ENCODE measurements at regions not wholly inside any gene's neighbourhood (a gene's known extent, or its start where the extent isn't known, plus 50 kb on each side); places are given as distances from the start of the nearest gene placed in this dataset.

DNA sequence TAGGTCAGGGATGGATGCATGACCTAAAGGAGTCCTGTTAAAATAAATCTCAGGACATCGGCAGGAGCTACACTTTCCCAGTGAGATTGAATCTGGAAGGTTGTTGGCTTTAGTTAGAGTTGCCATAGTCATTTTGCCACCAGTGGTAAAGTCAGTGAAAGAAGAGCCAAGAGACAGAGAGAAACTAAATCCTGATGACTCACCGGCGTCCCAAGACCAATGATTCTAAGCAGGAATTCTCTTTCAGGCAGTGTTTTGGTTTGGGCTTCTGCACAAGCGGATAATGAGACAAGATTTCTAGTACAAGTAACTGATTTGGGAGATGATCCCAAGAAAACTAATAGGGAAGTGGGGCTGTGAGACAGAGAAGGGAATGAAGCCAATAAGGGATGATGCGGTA, 88.8 kb upstream of the ETS2 start:
- Histone ChIP-seq H3K79me2 (ENCODE audit: insufficient read depth, low read length) (no peaks in the 10 kb centered on the region), H3K4me1 (ENCODE audit: insufficient read depth, low read length) (peaks cover 31% of the 10 kb centered on the region), H2AFZ (ENCODE audit: low read depth, low read length) (no peak overlapping the region), H3K27ac (ENCODE audit: low read length) (no peak overlapping the region), H3K36me3 (ENCODE audit: insufficient read depth, low read length) (no peaks in the 10 kb centered on the region), H3K4me2 (ENCODE audit: insufficient read depth, low read length) (no peak overlapping the region), H4K20me1 (ENCODE audit: insufficient read depth, low read length) (no peaks in the 10 kb centered on the region), H3K27me3 (ENCODE audit: insufficient read depth, low read length, poor library complexity) (no peaks in the 10 kb centered on the region), H3K9ac (ENCODE audit: low read depth, low read length) (no peak overlapping the region), H3K9me3 (ENCODE audit: insufficient read depth, low read length, severe bottlenecking) (no peaks in the 10 kb centered on the region), H3K4me3 (ENCODE audit: low read depth in 1 of 2, low read length in 2 of 2) (no peak overlapping the region)
- ATAC-seq (ENCODE audit: insufficient read depth, low read depth) = no peak
- TF ChIP-seq, protein P1, sequence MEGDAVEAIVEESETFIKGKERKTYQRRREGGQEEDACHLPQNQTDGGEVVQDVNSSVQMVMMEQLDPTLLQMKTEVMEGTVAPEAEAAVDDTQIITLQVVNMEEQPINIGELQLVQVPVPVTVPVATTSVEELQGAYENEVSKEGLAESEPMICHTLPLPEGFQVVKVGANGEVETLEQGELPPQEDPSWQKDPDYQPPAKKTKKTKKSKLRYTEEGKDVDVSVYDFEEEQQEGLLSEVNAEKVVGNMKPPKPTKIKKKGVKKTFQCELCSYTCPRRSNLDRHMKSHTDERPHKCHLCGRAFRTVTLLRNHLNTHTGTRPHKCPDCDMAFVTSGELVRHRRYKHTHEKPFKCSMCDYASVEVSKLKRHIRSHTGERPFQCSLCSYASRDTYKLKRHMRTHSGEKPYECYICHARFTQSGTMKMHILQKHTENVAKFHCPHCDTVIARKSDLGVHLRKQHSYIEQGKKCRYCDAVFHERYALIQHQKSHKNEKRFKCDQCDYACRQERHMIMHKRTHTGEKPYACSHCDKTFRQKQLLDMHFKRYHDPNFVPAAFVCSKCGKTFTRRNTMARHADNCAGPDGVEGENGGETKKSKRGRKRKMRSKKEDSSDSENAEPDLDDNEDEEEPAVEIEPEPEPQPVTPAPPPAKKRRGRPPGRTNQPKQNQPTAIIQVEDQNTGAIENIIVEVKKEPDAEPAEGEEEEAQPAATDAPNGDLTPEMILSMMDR (IDR thresholded peaks at IDR 0.05; ENCODE audit: borderline replicate concordance, extremely low read depth, low read length, poor library complexity, severe bottlenecking) = no peak
- no peak for TF ChIP-seq EZH2 (IDR thresholded peaks at IDR 0.05; ENCODE audit: borderline replicate concordance, low read depth, low read length, severe bottlenecking)
- DNase-seq = no peak

DNA sequence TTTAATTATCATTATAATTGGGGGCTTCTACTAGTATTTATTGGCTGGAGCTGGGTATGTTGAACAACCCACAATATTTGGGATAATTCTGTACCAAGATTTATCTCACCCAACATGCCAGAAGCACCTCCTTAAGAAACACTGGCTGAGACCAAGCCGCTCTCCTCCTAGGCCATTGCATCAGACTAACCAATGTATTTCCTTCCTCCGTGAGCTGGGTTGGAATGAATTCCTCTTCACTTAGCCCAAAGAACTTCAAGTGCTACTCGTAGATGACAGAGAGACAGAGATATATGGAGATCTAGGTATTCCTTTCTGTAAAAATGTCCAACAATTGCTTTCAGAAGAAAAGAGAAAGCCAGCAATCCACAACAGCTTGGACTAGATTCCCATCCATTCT, 87.2 kb upstream of the ETS2 start:
- ATAC-seq (ENCODE audit: insufficient read depth, low read depth) (no peak), DNase-seq (no peak)
- Histone ChIP-seq H3K27me3 (ENCODE audit: insufficient read depth, low read length, poor library complexity) (no peaks in the 10 kb centered on the region), H3K4me3 (ENCODE audit: low read depth in 1 of 2, low read length in 2 of 2) (no peak overlapping the region), H3K4me2 (ENCODE audit: insufficient read depth, low read length) (no peak overlapping the region), H3K79me2 (ENCODE audit: insufficient read depth, low read length) (no peaks in the 10 kb centered on the region), H3K4me1 (ENCODE audit: insufficient read depth, low read length) (peaks cover 42% of the 10 kb centered on the region), H3K36me3 (ENCODE audit: insufficient read depth, low read length) (no peaks in the 10 kb centered on the region), H3K9ac (ENCODE audit: low read depth, low read length) (no peak overlapping the region), H2AFZ (ENCODE audit: low read depth, low read length) (no peak overlapping the region), H4K20me1 (ENCODE audit: insufficient read depth, low read length) (no peaks in the 10 kb centered on the region), H3K9me3 (ENCODE audit: insufficient read depth, low read length, severe bottlenecking) (no peaks in the 10 kb centered on the region), H3K27ac (ENCODE audit: low read length) (no peak overlapping the region)
- TF ChIP-seq EZH2 (IDR thresholded peaks at IDR 0.05; ENCODE audit: borderline replicate concordance, low read depth, low read length, severe bottlenecking) = no peak
- TF ChIP-seq, protein P1 (IDR thresholded peaks at IDR 0.05; ENCODE audit: borderline replicate concordance, extremely low read depth, low read length, poor library complexity, severe bottlenecking) = no peak

DNA sequence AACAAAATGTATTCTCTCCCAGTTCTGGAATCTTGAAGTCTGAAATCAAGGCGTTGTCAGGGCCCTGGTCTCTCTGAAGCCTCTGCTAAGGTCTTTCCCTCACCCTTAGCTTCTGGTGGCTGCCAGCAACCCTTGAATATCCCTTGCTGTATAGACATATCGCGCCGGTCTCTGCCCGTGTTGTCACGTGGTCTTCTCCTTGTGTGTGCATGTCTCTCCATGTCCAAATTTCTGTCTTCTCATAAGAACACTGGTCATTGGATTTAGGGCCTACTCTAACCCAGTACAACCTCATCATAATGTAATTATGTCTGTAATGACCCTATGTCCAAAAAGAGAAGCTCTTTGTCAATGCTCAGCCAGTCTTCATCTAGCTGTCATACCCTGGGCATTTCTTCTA, 85.7 kb upstream of the ETS2 start:
- Histone ChIP-seq H4K20me1 (ENCODE audit: insufficient read depth, low read length) (no peaks in the 10 kb centered on the region), H3K9ac (ENCODE audit: low read depth, low read length) (no peak overlapping the region), H3K27me3 (ENCODE audit: insufficient read depth, low read length, poor library complexity) (no peaks in the 10 kb centered on the region), H3K4me3 (ENCODE audit: low read depth in 1 of 2, low read length in 2 of 2) (no peak overlapping the region), H3K9me3 (ENCODE audit: insufficient read depth, low read length, severe bottlenecking) (peaks cover 3% of the 10 kb centered on the region), H3K4me2 (ENCODE audit: insufficient read depth, low read length) (no peak overlapping the region), H3K79me2 (ENCODE audit: insufficient read depth, low read length) (no peaks in the 10 kb centered on the region), H2AFZ (ENCODE audit: low read depth, low read length) (no peak overlapping the region), H3K36me3 (ENCODE audit: insufficient read depth, low read length) (no peaks in the 10 kb centered on the region), H3K27ac (ENCODE audit: low read length) (no peak overlapping the region), H3K4me1 (ENCODE audit: insufficient read depth, low read length) (peaks cover 42% of the 10 kb centered on the region)
- DNase-seq (no peak), ATAC-seq (ENCODE audit: insufficient read depth, low read depth) (no peak)
- TF ChIP-seq EZH2 (IDR thresholded peaks at IDR 0.05; ENCODE audit: borderline replicate concordance, low read depth, low read length, severe bottlenecking) = no peak
- TF ChIP-seq, protein P1 (IDR thresholded peaks at IDR 0.05; ENCODE audit: borderline replicate concordance, extremely low read depth, low read length, poor library complexity, severe bottlenecking) = no peak

DNA sequence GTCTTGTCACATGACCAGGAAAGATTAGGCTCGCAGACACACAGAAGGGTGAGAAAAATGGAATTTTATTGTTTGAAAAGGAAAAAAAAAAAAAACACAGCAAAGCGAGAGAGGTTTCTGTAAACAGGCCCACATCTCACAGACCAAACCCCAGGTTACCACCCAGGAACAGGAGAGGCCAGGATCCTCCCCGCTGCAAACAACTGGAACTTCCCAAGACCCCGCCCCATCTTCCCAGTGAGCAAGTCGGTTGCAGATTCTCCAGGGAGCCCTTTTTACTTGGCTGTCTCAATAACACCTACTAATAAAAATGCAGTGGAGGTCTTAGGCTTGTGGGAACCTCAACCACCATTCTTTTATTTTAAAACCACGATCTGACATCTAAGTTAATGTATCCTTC, 84.7 kb upstream of the ETS2 start:
- peak; percentile 79 for ATAC-seq (ENCODE audit: insufficient read depth, low read depth)
- Histone ChIP-seq H3K79me2 (ENCODE audit: insufficient read depth, low read length) (no peaks in the 10 kb centered on the region), H3K27me3 (ENCODE audit: insufficient read depth, low read length, poor library complexity) (no peaks in the 10 kb centered on the region), H3K27ac (ENCODE audit: low read length) (no peak overlapping the region; the same call in 1 of the 2 replicates), H3K4me1 (ENCODE audit: insufficient read depth, low read length) (peaks cover 34% of the 10 kb centered on the region), H3K36me3 (ENCODE audit: insufficient read depth, low read length) (no peaks in the 10 kb centered on the region), H3K9ac (ENCODE audit: low read depth, low read length) (no peak overlapping the region), H3K4me3 (ENCODE audit: low read depth in 1 of 2, low read length in 2 of 2) (no peak overlapping the region), H3K4me2 (ENCODE audit: insufficient read depth, low read length) (no peak overlapping the region), H4K20me1 (ENCODE audit: insufficient read depth, low read length) (no peaks in the 10 kb centered on the region), H2AFZ (ENCODE audit: low read depth, low read length) (no peak overlapping the region), H3K9me3 (ENCODE audit: insufficient read depth, low read length, severe bottlenecking) (peaks cover 11% of the 10 kb centered on the region)
- DNase-seq = no peak
- TF ChIP-seq, protein P1 (IDR thresholded peaks at IDR 0.05; ENCODE audit: borderline replicate concordance, extremely low read depth, low read length, poor library complexity, severe bottlenecking) = no peak
- no peak for TF ChIP-seq EZH2 (IDR thresholded peaks at IDR 0.05; ENCODE audit: borderline replicate concordance, low read depth, low read length, severe bottlenecking)

Data from DND-41 (cell line).